Hepatic stellate cell (primary cell): ENCODE measurements at regions not wholly inside any gene's neighbourhood (a gene's known extent, or its start where the extent isn't known, plus 50 kb on each side); places are given as distances from the start of the nearest gene placed in this dataset.
"Not testable (repeated sequence)": the region's sequence is repeated elsewhere in the genome, so short reads cannot be mapped to it uniquely, and the experiment has no call there.

ENCODE experiments used
- DNase-seq: peaks from one replicate; pipeline ENCODE4 v3.0.0; 2011; ENCODE audit warnings: low spot score

DNA sequence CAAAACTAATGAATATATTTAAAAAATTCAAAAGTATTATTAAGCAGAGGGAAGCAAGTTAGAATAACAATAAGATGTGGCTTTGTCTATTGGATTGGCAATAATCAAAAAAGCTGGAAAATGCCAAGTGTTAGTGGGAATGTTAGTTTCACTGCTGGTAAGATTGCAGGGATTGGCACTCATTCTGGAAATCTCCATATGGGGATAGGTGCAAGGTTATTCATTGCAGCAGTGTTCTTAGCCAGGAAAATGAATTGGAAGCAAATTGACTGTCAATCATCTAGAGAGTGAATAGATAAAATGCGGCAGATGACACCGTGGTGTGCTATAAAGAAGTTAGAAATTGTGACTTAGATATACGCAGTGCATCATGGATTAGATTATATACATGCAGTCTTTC, 1615.5 kb upstream of the PCDH7 start:
- DNase-seq: no peak

DNA sequence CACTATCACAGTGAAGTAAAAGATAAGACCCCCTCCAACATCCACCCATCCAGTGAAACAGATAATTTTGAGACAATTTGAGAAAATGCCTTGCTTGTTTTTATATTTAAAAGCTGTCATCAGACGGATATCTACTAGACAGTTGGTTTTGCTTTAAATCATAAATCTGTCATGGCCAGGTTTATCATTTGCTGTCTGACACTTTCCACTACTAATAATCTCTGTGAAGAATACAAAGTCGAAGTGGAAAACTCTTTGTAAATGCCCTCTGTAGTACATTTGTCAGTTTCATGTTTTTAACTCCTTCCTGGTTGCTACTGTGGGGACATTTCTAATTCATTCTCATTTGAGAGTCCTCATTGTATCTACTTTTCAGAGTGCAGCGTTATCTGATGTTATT, 1606.2 kb upstream of the PCDH7 start:
- no peak for DNase-seq

DNA sequence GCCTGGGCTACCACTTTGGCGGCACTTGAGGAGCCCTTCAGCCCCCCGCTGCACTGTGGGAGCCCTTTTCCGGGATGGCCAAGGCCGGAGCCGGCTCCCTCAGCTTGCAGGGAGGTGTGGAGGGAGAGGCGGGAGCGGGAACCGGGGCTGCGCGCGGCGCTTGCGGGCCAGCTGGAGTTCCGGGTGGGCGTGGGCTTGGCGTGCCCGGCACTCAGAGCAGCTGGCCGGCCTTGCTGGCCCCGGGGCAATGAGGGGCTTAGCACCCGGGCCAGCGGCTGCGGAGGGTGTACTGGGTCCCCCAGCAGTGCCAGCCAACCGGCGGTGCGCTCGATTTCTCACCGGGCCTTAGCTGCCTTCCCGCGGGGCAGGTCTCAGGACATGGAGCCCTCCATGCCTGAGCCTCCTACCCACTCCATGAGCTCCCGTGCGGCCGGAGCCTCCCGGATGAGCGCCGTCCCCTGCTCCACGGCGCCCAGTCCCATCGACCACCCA, 1602.9 kb upstream of the PCDH7 start:
- DNase-seq: not testable (repeated sequence)

DNA sequence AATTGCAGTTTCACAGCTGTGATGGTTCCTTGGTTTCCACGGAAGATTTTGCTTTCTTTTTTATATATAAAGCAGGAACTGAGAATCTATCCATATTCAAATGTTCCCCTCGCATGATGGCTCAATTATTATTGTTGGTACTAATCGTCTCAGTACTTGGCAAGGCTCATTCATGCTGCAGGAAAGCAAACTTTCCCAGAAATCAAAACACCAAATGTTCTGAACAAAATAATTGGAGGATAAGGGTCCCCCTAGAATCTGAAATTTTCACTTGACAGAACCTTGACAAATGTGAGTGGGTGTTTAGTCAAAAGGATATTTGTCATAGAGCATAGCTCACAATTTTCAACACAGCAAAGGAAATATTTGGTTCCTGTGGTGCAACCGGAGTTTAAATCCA, 1598.6 kb upstream of the PCDH7 start:
- no peak for DNase-seq

DNA sequence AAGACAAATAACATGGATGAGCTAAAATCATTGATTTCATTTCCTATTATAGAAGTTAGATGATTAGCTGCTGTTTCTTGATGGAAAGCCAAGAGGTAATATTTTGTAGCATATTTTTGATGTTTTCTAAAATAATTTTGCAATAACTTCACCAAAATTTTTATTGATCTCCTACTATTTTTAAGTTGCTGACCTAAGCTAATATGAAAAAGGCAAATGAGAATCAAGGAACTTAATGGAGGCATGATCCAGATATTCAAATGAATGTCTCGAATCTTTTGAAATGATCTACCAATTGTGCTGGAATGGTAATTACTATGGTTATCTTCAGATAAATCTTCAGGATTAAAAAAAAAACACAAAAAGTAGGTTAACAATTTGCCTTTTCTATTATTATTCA, 1591.4 kb upstream of the PCDH7 start:
- DNase-seq: no peak

DNA sequence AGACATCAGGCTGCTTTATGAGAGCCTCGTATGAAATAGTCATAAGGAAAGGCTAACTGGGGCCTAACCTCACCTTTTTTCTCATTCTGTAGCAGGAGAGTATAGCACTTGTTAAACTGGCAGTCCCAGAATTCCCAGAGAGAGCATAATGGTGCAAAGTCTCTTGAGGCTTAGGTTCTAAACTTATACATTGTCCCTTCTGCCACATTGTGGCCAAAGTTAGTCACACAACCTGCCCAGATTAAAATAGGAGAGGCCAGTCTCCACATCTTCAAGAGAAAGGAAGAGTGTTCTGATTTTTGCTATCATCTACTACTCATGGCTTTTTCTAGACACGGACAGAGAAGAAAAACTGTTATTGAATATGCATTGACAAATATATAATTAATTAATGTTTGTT, 1588.9 kb upstream of the PCDH7 start:
- DNase-seq: no peak

DNA sequence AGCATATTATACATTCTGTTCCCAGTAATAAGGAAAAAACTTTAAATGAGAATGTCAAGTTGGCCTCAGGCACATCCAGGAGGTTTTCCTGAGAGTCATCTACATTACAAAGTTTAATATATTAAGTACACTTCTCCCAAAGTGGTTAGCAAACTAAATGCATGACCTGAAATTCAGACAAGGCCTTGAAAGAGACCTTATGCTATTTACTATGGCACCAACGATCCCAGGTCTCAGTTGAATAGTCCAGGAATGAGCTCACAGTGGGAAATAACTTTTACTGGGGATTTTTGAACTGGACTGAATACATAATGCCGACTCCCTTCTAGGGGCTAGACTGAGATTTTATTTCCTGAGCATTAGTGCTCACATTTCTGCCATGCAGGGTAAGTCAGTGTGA, 1577.5 kb upstream of the PCDH7 start:
- DNase-seq: no peak

DNA sequence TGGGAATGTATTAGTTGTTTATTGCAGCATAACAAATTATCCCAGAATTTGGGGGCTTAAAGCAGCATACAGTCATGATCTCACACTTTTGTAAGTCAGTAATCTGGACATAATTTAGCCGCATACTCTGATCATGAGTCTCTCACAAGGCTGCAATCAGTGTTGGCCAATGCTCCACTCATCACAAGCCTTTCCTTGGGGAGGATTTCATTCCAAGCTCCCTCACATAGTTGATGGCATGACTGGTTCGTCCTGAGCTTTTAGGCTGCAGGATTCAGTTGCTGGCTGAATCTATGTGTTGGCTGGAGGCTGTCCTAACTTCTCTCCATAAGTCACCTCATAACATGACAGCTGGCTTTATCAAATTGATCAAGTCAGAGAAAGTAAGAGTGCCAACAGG, 1568.6 kb upstream of the PCDH7 start:
- DNase-seq: no peak

DNA sequence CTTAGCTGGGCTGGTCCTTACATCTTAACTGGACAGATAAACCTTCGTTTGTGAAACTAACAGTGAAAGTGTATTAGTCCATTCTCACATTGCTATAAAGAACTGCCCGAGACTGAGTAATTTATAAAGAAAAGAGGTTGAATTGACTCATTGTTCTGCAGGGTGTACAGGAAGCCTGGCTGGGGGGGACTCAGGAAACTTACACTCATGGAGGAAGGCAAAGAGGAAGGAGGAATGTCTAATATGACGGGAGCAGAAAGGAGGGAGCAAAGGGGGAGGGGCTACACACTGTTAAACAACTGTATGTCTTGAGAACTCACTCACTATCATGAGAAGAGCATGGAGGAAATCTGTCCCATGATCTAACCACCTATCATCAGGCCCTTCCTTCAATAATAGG, 1566.5 kb upstream of the PCDH7 start:
- DNase-seq: no peak

DNA sequence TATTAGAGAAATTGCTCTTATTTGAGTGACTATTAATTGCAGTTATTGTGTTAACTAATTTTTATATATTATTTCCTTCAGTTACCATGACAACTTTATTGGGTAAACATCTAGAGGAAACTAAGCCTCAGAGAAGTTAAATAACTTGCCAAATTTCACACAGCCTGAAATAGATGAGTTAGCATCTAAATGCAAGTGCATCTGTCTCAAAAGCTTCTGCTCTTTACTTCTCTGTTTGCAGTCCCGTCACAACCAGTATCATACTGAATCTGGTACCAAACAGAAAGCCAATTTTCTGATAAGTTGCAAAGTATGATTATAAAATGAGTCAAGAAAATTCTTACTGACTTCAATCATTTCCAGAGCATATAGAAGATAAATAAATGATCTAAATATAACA, 1544.9 kb upstream of the PCDH7 start:
- DNase-seq: no peak

DNA sequence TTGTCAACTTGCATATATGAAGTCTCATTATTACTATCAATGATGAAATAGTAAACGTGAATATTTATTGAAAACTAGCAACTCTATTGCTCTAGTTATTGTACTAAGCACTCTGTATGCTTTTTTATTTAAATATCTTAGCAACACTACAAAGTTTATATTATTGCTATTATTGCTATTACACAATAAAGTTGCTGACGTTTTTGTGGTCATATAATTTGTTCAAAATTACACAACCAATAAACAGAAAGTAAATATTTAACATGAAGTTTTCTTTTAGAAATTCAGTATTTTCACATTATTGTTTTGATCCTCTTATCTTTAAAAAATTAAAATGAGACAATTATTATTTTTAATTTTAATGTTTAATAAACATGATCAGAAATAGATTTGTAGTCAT, 1521.1 kb upstream of the PCDH7 start:
- DNase-seq: no peak

DNA sequence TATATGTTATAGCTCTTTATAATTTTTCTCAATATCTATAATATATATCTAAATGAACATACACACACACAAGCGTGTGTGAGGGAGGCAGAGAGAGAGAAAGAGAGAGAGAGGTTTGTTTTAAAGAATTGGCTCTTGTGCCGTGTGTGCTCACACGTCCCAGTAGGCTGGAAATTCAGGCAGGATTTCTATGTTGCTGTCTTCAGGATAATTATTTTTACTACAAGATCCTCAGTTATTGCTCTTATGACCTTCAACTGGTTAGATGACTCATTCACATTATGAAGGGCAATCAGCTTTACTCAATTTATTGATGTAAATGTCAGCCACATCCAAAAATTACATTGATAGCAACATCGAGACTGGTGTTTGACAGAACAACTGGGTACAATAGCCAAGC, 1520.7 kb upstream of the PCDH7 start:
- DNase-seq: no peak

DNA sequence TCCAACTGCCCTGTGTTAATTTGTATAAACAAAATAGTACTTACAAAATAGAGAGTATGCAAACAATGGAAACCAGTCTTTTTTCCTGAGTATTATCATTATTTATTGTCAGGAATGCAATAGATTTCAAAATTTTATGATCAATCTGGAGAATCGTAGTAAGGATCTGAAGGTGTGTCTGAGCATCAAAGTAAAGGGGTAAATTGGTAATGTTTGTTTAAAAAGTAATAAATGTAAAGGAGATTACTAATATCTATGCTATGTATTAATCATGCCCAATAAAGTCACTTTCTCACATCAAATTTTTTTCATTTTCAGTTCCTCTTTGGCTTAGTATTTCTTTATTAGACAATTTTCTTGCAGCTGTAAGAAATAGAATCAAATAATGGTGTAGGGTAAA, 1507.1 kb upstream of the PCDH7 start:
- no peak for DNase-seq

DNA sequence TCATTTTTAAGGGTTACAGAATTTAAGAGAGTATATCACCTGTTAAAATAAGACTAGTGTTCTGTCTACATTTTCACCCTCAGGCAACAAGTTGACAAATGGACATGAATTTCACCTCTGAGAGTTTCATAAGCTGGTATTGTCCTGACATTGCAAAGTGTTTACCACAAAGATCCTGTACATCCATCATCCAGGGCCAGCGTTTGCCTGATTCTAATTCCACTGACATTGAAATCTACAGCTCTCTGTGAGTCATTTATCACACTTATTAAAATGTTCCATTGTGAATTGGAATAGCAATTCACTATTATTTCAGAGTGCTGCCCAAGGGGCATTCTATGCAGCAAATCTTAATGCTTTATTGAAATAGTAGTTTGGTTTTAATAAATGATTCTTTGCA, 1499.4 kb upstream of the PCDH7 start:
- DNase-seq: no peak

DNA sequence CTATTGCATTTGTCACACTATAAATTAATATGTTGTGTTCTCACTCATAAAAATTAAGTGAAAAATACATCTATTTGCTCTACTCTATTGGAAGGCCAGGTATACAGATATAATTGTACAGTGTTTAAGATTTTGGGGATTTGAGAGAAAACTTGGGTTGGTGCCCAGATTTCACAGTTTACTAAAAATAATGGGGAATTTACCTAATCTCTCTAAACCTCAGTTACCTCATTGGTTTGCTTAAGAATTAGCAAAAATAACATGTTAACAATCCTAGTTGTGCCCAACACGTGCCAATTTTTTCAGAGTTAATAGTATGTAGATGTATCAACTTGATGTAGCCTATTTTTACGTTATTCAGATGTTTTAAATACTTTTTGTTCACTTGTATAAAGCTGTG, 1495.3 kb upstream of the PCDH7 start:
- DNase-seq: no peak

DNA sequence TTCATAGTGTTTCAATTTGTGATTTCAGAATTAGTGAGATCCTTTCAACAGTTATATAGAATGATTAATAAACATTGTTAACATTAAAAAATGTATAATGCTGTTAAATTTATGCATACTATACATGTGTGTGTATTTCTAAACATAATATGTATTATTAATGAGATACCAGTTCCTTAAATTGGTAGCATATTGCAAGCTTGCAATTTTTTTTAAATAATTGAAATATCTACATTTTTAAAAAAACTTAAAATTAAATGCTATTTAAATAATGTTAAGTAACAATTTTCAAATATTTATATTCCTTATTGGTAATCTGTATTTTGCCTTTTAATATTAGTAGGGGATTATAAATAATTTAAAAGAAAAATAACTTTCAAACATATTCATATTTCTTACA, 1479.5 kb upstream of the PCDH7 start:
- DNase-seq: no peak

DNA sequence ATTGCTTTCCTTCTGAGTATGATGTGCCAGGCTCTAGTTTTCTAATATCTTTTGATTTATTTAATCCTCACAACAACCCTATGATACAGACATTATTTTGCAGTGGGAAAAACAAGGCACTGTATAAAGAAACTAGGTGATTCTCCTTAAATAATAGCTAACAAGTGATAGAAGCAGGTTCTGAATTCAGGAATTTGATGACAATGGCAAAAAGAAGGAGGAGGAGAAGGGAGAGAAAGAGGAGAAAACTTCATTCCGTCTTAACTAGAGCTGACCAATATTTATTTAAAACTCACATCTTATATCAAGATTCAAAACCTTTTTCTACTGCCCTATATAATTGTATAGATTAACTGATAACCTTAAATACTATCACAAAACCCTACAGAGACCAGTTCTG, 1477.1 kb upstream of the PCDH7 start:
- DNase-seq: no peak

DNA sequence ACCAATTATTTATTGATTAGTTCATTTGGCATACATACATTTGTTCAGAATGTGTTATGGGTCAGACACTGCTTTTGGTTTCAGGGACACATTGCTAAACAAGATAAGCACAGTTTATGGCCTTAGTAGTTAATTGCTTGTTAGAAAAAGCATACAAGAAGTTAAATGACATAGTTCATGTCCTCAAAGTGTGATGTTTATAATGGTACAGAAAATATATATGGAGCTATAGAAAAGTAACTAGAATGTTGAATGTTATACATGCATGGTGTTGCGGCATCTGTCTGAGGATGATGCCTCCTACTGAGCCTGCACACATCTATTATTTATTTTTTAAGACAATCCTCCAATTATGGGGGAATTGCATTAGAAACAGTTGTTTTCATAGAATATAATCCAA, 1476.3 kb upstream of the PCDH7 start:
- no peak for DNase-seq

DNA sequence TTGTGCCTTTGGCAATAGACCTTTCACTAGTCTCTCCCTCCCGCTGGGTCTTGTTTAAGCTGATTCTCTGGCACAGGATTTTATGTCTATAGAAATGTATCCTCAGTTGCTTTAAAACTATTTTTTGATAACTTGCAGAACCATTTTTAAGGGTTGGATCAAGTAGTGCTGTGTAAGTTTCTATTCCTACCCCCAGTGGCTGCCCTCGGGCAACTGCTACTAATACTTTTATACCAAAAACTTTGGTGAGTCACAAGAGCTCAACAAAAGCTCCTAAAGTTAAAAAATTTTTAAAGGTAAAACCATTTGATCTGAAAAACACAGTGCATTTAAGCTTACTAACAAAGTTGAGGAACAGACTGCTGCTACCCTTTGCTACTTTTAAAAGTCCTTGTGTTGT, 1460.6 kb upstream of the PCDH7 start:
- DNase-seq: no peak

DNA sequence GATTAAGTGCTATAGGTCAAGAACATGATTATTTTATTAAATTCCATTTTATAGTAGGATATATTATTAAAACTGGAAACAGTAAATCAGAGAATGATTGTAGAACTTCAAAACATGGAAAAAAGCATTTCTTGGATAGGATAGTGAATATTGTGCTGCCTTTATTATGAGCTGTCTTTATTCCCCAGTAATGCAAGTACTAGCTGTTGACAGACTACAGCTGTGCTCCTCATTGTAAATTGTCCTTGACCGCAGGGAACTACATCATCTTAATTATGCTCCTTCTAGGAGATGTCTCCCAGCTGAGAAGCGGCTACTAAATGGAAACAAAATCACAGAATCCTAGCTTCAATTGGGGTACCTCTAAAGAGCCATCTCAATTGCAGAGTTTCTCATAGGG, 1457.2 kb upstream of the PCDH7 start:
- DNase-seq: no peak

DNA sequence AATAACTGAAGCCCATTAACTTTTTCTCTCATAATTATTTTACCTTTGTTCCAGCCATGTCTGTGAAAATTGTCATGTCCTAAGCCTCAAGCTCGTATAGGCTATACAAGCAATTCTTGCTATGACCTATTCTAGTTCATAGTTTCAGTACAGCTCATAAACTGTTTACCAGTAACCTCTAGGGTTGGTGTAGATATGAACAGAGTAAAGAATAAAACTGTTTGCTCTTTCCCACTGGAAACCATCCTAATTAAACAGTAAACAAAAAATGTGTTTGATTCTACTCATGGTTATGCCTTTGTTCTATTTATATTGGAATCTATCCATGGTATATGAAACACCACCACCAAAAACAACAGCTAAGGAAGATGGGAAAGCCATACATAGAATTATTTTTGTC, 1444.0 kb upstream of the PCDH7 start:
- no peak for DNase-seq

DNA sequence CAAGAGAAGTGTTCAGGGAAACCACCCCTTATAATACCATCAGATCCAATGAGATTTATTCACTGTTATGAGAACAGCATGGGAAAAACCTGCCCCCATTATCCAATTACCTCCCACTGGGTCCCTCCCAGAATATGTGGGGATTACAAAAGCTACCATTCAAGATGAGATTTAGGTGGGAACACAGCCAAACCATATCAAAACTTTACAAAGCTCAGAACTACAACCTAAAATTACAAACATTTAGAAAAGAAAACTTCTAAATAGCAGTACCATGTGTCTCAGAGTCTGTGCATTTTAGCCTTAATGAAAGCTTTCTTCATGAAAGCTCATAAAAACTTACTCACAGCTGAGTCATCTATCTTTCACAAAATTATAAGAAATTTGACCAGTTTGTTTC, 1442.8 kb upstream of the PCDH7 start:
- DNase-seq: no peak

DNA sequence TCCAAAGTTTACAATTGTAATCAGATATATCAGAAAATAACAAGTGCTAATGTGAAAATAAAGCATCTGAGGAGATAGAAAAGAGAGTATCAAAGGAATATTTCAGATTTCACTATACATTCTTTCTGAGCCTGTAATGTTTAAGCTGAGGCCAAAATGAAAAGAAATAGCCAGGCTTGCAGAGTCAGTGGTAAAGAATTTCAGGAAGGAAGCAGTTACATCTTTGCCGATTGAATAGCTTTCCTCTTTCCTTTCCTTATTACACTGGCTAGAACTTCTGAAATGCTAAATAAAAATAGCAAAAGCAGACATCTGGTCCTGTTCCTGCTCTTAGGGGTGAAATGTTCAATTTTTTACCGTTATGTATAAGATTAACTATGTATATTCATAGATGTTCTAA, 1441.6 kb upstream of the PCDH7 start:
- DNase-seq: peak; percentile 0

DNA sequence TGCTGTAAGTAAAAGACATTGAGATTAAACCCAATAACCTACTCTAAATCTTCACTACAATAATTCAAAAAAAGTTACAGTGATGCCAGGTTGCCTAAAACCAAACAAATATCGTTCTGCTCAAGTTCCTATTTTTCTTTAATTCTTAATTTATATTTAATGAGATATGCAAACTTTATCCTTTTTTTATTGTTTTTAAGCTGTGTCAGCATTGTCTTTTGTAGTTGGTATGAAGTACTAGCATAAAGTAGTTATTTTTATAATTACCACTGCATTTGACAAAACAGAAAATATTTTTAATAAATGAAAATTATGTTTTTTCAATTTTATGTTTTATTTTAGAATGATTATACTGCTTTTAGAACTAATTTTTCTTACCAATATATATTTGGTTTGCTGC, 1431.1 kb upstream of the PCDH7 start:
- no peak for DNase-seq

DNA sequence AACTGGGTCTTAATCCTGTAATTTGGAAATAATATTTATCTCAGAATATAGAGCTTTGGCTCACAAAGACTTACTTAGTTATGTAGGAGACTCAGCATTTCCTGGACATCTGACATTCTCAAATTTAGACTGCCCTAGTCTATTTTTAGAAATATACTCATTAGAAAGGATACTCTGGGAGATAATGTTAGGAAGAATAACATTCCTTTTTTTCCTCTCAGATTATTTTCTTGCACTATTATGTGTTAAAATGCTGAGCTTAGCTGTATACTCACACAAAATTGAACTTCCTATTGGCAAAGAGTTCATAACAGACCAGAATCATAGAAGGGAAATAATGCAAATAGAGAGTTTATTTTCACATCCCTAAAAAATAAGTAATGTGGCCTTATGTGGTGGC, 1424.9 kb upstream of the PCDH7 start:
- no peak for DNase-seq
